GM21717 (cell line): ENCODE measurements at regions not wholly inside any gene's neighbourhood (a gene's known extent, or its start where the extent isn't known, plus 50 kb on each side); places are given as distances from the start of the nearest gene placed in this dataset.

Experiments used
- ATAC-seq: cut with Tn5 transposase; IDR thresholded peaks from one replicate; pipeline ENCODE4 v1.9.1; 2021; ENCODE audit warnings: mild to moderate bottlenecking, moderate library complexity; ENCODE audit not compliant: unreplicated experiment

DNA sequence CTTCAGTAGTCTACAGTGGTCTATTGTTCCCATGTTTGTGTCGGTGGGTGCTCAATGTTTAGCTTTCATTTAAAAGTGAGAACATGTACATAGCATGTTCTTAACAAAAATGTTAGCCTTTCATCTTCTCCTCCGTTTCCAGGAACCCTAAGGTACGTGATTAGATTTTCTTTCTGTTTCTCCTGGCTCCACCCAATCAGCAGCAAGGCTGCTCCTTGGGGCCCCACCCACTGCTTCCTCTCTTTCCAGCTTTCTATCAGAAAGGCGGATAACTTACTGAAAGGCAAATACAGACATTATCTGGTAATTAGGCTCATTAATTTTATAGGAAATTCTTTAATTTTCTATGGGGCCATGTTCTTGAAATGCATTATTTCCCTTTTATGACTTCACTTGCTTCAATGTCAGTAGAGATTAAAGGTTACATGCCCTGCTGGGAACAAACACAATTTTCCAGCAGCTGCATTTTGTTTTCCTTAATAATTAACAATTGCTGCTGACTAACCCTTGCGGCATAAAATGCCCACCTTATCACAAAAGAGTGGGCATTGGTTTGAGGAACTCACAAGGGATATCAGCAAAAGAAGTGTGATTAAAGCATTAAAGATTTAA, 324.9 kb upstream of the SNX7 start:
- no peak for ATAC-seq

- no peak for ATAC-seq
Measured at GRCh38 chr1:98333936-98334335, 327.6 kb upstream of the SNX7 start.

DNA sequence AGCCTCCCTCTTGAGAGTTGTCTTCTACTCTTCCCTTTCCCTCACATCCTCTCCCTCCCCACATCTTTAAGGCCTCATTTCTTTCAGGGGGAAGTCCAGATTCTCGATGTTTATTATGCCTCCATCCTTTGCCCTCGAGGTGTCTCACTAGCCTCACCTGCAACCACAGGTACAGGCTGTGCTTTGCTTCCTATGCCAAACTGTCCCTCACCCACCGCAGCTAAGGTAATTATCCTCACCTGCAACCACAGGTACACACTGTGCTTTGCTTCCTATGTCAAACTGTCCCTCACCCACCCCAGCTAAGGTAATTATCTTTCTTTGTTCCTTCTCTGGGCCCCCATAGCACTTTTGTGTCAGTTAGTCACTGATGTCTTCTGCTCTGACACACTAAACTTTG, 328.1 kb upstream of the SNX7 start:
- ATAC-seq = no peak

DNA sequence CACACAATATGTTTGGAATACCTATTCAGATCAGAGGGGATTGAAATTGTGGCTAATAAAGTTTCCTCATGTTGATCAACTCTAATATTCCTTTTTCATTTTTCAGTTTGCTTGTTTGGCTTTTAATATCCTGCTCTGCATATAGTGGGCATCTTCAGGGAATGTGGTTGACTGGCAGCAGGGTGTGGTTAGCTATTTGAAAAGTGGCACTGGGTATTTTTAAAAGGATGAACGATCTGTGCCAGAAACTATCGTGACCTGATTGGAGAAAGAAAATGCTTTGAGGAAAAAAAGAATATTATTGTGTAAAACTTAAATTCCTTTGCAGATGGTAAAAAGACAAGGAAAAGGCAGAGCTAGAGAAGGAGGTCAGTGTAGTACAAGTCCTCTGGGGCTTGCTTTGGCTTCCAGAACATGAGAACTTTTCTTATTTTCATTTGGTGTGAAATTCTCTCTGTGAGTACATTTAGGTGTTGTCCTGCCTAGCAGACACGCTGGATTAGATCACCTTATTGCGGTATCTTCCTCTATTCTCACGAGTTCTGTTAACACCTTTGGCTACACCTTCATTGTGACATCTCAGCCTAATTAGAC, 329.7 kb upstream of the SNX7 start:
- no peak for ATAC-seq

DNA sequence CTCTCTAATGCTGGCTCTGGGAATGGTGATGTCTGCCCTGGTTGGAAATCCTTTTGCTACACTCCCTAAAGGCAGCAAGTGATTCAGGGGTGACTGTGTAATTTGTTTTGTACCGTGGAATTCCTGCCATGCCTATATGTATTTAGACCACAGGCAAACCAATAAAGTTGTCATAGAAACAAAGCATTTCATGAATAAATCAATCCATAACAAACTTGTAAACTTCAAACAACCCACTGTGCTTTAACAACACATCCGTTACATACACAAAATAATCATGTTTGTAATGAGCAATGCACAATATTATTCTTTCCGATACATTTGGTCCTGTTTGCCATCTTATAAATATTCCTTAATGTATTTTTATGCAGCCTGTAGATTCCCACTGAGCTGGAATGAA, 330.3 kb upstream of the SNX7 start:
- no peak for ATAC-seq

DNA sequence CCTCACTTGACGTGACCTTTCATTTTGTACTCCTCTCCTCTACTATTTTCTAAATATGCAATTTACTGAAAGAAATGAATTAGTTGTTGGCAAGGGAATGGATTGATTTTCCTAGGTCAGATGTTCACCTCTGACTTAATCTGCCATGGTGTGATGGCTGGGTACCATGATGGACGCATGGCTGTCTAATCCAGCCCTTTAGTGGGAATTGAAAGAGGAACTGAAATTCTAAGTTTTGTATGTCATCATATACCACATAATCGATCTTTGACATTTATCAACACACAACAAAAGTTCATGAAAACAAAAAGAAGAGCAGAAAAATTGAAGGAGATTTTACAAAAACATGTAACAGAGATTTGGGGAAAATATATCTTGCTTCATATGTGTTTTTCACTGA, 331.3 kb upstream of the SNX7 start:
- ATAC-seq = no peak

DNA sequence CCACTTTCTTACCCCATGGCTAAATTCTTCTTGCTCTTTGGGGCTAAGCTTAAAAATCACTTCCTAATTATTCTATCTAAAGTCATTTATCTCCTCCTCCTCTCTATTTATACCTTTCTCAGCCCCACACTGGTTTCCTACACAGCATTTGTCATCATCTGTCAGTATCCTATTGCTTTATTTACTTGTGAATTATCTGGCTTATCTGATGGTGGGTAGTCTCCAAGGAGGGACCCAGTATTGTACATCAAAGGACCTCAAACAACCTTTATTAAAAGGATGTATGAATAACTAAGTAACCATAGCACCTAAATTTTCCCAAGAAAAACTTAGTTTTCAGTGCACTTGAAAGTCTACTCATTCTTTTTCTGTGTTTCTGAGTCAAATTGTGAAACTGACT, 332.7 kb upstream of the SNX7 start:
- ATAC-seq = no peak

DNA sequence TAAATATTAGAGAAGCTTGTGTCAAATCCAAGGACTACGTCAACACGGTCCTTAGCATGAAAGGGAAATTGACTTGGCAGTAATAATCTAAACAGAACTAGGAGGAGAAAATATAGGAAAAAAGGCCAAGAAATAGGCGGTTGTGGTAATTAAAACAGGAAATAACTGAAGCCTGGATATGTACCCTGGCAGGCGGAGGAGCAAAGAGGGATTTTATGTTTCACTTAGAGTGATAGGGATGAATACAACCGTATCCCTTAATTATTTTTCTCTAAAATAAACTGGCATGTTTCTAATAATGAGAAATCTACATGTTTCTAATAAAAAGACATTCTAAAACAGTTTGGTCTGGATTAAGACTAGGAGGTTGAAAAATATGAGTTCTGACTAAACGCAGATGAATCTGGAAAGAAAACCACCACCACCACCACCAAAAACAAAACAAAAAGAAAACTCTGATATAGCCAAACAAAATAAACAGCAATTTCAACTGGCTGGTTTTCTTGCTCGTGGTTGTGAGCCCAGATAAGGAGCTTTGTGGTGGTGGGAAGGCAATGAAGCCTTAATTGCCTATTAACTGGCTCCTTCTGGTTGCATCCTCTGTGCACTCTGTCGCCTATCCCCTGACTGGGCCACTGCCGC, 334.2 kb upstream of the SNX7 start:
- no peak for ATAC-seq

GRCh38 chr1:98325646-98326440, 335.7 kb upstream of the SNX7 start:
- ATAC-seq = no peak

GRCh38 chr1:98323906-98324358, 337.6 kb upstream of the SNX7 start:
- ATAC-seq = no peak

- ATAC-seq = no peak
Measured at GRCh38 chr1:98323388-98323787, 338.1 kb upstream of the SNX7 start.

DNA sequence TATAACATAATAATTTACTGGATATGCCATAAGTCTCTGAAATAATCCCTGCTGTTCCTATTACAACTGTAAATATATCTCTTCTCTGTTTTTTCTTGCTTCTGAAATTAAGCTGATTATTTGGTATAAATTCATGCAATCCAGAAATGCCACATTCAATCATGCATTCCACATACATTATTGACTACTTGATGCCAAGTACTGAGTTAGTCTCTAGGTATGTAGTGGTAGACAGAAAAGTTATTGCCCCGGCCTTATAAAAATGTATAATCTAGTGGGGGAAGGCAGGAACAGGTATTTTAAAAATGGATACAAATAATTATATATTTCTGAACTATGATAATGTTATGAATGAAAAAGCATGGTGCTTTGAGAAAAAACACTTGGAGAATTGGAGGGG, 338.6 kb upstream of the SNX7 start:
- ATAC-seq = no peak

DNA sequence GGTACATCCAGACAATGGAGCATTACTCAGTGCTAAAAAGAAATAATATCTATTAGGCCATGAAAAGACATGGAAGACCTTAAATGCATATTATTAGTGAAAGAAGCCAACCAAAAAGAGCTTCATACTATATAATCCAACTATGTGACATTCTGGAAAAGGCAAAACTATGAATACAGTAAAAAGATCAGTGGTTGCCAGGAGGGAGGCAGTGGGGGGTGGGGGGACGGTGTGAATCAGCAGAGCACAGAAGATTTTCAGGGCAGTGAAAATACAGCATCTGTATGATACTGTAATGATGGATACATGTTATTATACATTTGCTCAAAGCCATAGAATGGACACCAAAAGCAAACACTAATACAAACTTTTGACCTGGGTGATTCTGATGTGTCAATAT, 339.4 kb upstream of the SNX7 start:
- no peak for ATAC-seq

- no peak for ATAC-seq
Measured at GRCh38 chr1:98321191-98321590, 340.3 kb upstream of the SNX7 start.

DNA sequence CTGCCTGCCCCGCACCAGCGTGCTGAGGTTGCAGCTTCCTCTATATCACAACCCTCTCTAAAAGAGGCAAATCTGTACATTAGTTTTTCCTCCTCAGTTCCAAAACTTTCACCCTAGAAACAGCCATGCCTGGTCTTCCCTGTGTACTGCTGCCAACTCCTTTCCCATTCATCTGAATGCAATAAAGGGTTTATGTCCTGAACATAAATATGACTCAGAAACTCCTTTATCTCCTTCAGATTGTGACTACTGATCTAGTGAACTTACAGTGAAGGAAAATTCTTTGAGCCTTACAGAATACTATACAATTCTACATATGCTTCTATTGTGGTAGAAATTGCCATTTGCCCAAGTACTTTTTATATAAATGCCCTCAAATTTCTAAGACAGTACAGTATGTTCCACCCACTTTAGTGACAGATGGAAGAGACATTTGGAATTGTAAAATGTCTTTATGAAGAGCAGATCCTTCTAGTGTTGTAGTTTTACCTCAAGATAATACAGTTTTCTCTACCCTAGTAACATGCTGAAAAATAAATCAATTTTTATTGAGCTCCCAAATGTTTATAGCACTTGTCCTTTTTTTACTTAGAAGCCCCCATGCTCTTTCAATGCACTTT, 345.1 kb upstream of the SNX7 start:
- ATAC-seq = no peak

DNA sequence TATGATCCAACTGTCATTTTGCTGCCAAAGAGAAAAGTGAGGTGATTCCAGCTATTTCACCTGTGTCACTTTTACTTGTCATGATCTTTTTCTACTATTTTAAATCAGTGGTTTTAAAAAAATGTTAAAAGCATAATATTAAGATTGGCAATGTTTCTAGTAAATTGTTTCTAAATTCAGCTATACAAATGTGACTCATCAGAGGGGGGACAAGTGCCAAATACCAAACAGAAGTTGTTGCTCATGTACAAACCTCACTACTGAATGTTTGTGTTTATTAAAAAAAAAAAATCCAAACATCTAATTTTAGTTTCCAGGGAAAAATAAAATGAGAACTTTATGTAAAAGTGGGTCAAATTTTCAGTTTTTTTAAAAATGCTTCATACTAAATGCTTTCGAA, 346.2 kb upstream of the SNX7 start:
- no peak for ATAC-seq

DNA sequence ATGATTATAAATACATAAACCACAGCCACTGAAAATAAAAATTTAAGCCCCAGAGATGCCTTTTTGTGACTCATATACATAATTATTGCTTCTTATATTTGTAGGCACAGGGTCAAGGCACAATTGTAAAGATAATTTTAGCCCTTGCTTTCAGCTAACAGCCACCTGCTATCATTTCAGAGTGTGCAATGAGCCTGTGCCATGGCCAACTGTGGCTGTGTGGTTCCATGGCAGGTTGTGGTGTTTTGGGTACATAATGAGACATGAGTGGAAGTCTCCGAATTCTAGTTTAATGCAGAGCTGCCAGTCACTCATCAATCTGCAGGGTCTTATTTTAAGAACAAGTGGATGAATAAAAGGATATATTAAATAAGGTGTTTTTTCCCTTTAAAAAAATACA, 346.9 kb upstream of the SNX7 start:
- no peak for ATAC-seq

DNA sequence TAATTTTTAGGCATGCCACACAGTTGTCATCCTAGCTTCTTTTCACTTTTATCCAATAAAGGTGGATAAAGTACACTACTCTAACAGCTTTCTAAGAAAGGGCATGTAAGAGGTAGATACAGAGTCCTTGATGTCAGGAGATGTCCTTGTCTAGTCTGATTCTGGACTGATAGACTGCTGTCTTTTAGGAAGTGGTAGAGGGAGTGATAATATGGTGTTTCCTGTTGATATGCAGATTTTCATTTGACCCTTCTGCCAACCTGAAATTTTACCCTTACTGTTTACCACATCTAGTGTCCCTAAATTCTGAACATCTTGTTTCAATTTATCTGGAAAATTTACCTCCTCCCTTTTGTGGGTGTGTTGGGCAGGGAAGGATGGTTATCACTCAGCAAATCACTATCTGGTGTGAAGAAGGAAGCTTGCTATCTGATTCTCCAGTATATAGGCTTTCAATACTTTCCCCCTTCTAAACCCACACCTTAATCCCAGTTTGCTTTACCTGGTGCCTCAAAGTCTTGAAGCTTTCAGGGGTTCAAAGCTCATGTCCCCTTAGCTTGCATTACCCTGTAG, 354.9 kb upstream of the SNX7 start:
- no peak for ATAC-seq

DNA sequence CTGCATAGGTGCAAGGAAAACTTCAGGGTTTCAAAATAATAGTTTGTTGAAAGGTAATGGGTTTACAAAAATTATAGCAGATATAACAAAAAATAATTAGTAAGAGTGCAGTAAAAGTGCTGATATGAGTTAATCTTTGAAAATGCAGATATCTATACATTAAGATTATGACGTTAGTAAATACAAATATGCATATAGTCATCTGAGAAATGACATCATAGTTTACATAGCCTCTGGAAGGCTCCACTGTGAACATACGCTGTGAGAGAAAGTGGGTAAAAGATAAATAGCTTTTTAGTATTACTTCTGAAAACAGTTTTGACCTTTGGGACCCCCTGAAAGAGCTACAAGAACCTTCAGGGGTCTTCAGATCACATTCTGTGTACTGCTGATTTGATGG, 356.2 kb upstream of the SNX7 start:
- no peak for ATAC-seq

DNA sequence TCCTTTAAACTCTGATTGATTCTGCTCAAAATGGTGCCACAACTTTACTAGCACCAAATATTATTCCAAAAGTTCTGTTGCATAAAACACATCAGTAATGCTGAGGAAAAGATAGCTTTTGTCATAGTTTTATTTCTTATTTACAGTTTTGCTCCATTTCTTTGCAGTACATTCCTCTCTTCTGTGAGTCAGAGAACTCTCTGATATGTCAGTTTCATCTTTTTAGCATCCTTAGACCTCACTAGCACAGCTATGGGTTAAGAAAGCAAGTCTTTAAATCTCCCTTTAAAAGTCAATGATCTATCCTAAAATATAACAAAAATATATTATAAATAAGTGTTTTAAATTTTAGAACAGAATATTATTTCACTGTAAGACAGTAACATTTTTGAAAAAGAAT, 356.6 kb upstream of the SNX7 start:
- no peak for ATAC-seq

DNA sequence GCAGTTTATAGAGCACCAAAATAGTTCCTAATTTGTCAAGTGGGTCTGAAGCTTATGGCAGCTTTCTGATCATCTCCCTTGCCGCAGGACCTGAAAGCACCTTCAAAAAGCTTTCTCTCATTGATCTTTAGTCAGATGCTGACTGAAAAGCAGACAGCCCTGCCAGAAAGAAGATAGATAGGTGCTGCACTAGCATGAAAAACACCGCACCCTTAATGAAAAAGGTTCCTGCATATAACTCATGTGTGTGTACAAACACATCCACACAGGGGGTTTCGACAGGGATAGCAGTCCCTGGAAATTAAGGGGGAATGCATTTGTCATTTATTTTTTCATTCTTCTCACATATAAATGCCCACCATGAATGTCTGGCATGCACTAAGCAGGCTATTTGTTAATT, 361.7 kb upstream of the SNX7 start:
- ATAC-seq = no peak
